ENCODE measurements at regions not wholly inside any gene's neighbourhood (a gene's known extent, or its start where the extent isn't known, plus 50 kb on each side); places are given as distances from the start of the nearest gene placed in this dataset.

GRCh38 chrX:46444011-46444410, 101.2 kb downstream of the ZNF674 start (continued):
- no peak for TF ChIP-seq CBX2 (IDR thresholded peaks at IDR 0.05; ENCODE audit: low read depth, low read length)
- TF ChIP-seq CBX2 (CRISPR knock-in tag; IDR thresholded peaks at IDR 0.05; ENCODE audit: low read depth): no peak
- TF ChIP-seq ZNF253 (CRISPR knock-in tag; IDR thresholded peaks at IDR 0.05; ENCODE audit: borderline replicate concordance): no peak
- peak in 1 of 2 experiments; percentile 14; a peak in 1 of 4 replicates for TF ChIP-seq EP300 (IDR thresholded peaks at IDR 0.05; ENCODE audit: low read depth in 2 of 2, low read length in 2 of 2)
- TF ChIP-seq EP300 (CRISPR knock-in tag; IDR thresholded peaks at IDR 0.05; ENCODE audit: borderline replicate concordance): no peak
- no peak for TF ChIP-seq KLF11 (CRISPR knock-in tag; IDR thresholded peaks at IDR 0.05)
- TF ChIP-seq ZNF274 (CRISPR knock-in tag; IDR thresholded peaks at IDR 0.05): no peak
- TF ChIP-seq GRHL1 (CRISPR knock-in tag; conservative IDR thresholded peaks at IDR 0.05): no peak
- TF ChIP-seq DNMT3B (CRISPR knock-in tag; conservative IDR thresholded peaks at IDR 0.05): no peak
- no peak; the same call in 2 of the 3 replicates for TF ChIP-seq MXI1 (IDR thresholded peaks at IDR 0.05; ENCODE audit: borderline replicate concordance, low read depth, low read length)
- TF ChIP-seq TEAD3 (CRISPR knock-in tag; optimal IDR thresholded peaks at IDR 0.05; ENCODE audit: borderline replicate concordance): peak; percentile 19
- TF ChIP-seq FOSL2 (CRISPR knock-in tag; IDR thresholded peaks at IDR 0.05): peak; percentile 62
- TF ChIP-seq ZNF331 (CRISPR knock-in tag; IDR thresholded peaks at IDR 0.05): no peak
- TF ChIP-seq MNT (IDR thresholded peaks at IDR 0.05): no peak
- no peak for TF ChIP-seq ZFP36 (IDR thresholded peaks at IDR 0.05; ENCODE audit: borderline replicate concordance, low read depth, low read length, partially characterized antibody)
- no peak for TF ChIP-seq POGK (CRISPR knock-in tag; conservative IDR thresholded peaks at IDR 0.05)
- no peak for TF ChIP-seq TBX3 (IDR thresholded peaks at IDR 0.05; ENCODE audit: borderline replicate concordance)
- no peak for TF ChIP-seq TOPORS (CRISPR knock-in tag; IDR thresholded peaks at IDR 0.05)
- no peak for TF ChIP-seq ZNF781 (CRISPR knock-in tag; IDR thresholded peaks at IDR 0.05; ENCODE audit: borderline replicate concordance, not compliant biosample characterization)
- TF ChIP-seq ZNF513 (CRISPR knock-in tag; conservative IDR thresholded peaks at IDR 0.05): no peak
- TF ChIP-seq ARHGAP35 (CRISPR knock-in tag; IDR thresholded peaks at IDR 0.05; ENCODE audit: borderline replicate concordance): no peak
- no peak for TF ChIP-seq THAP7 (CRISPR knock-in tag; IDR thresholded peaks at IDR 0.05)
- TF ChIP-seq NR1H2 (CRISPR knock-in tag; IDR thresholded peaks at IDR 0.05; ENCODE audit: borderline replicate concordance, low read depth): no peak
- TF ChIP-seq HES4 (CRISPR knock-in tag; IDR thresholded peaks at IDR 0.05; ENCODE audit: borderline replicate concordance): no peak
